Caco-2 (cell line): ENCODE measurements at regions not wholly inside any gene's neighbourhood (a gene's known extent, or its start where the extent isn't known, plus 50 kb on each side); places are given as distances from the start of the nearest gene placed in this dataset.

Experiments
- BruUV-seq: library from RNA; stranded (reverse); fragments of 400-500 nt; replicated peaks from 2 replicates; lab custom pipeline; 2021; lab: Mats Ljungman, UMichigan
- CTCF ChIA-PET: fragments of 300-600 bp; sonication (Branson Sonifier 250); formaldehyde crosslinking; loops from one replicate; lab custom pipeline; 2022; ENCODE audit warnings: antibody characterized with exemption; lab: Charles Lee
- POLR2A ChIA-PET: fragments of 300-600 bp; sonication (Branson Sonifier 250); formaldehyde crosslinking; loops from one replicate; lab custom pipeline; 2022; ENCODE audit warnings: antibody characterized with exemption; lab: Charles Lee
- DNase-seq, 2 experiments: peaks; one replicate each; pipeline versions ENCODE4 v3.0.0 to v3.0.0-alpha.2; 2020 to 2022
- H3K27me3 ChIP-seq: replicated peaks from 2 replicates; pipeline ENCODE4 v1.6.0; 2011; ENCODE audit warnings: low read length; ENCODE audit not compliant: control insufficient read depth, insufficient read depth
- H3K36me3 ChIP-seq: 2 replicates; pipeline ENCODE4 v1.5.1; 2011; ENCODE audit warnings: low read length; ENCODE audit not compliant: control insufficient read depth, insufficient read depth
- H3K4me1 ChIP-seq: fragments of 250-450 bp; sonication (Bioruptor Pico); 2 replicates; pipeline ENCODE4 v1.5.1; 2020; ENCODE audit warnings: mild to moderate bottlenecking
- H3K4me3 ChIP-seq: 2 replicates; pipeline ENCODE4 v1.5.1; 2011; ENCODE audit warnings: low read depth, mild to moderate bottlenecking, control low read depth, low read length
- H3K9me3 ChIP-seq: fragments of 250-450 bp; sonication (Bioruptor Pico); 2 replicates; pipeline ENCODE4 v1.5.1; 2020; ENCODE audit warnings: mild to moderate bottlenecking, moderate library complexity
- H3K27ac Mint-ChIP-seq: one replicate; pipeline ENCODE4 v1.8.0; 2022; ENCODE audit warnings: mixed read lengths; ENCODE audit not compliant: unreplicated experiment
- H3K27me3 Mint-ChIP-seq: one replicate; pipeline ENCODE4 v1.8.0; 2022; ENCODE audit warnings: mixed read lengths; ENCODE audit not compliant: insufficient read depth, unreplicated experiment
- H3K36me3 Mint-ChIP-seq: one replicate; pipeline ENCODE4 v1.8.0; 2022; ENCODE audit warnings: mild to moderate bottlenecking, mixed read lengths; ENCODE audit not compliant: insufficient read depth, unreplicated experiment
- H3K4me1 Mint-ChIP-seq: one replicate; pipeline ENCODE4 v1.8.0; 2022; ENCODE audit warnings: low read depth, mixed read lengths; ENCODE audit not compliant: unreplicated experiment
- H3K4me3 Mint-ChIP-seq: one replicate; pipeline ENCODE4 v1.8.0; 2022; ENCODE audit warnings: mild to moderate bottlenecking, moderate library complexity, mixed read lengths; ENCODE audit not compliant: unreplicated experiment
- H3K9me3 Mint-ChIP-seq: one replicate; pipeline ENCODE4 v1.8.0; 2022; ENCODE audit warnings: mixed read lengths; ENCODE audit not compliant: unreplicated experiment
- intact Hi-C: fragments of 100-400 bp; cut with micrococcal nuclease; formaldehyde crosslinking; loops from one replicate; pipeline ENCODE4 v1.10.0; 2022; ENCODE audit not compliant: unreplicated experiment
- TF ChIP-seq, protein P1 (sequence below), 2 experiments: fragments of 200-600 bp in 1 of 2; IDR thresholded peaks; 1 replicate in 1 of 2; 2 replicates in 1 of 2; pipeline versions ENCODE4 v1.5.1 to v1.8.0; 2011 to 2022; ENCODE audit warnings: antibody characterized with exemption in 1 of 2, control low read depth in 1 of 2, inconsistent platforms in 1 of 2, low read depth in 1 of 2, low read length in 1 of 2, mild to moderate bottlenecking in 1 of 2, moderate library complexity in 1 of 2; ENCODE audit not compliant: insufficient read depth in 1 of 2, severe bottlenecking in 1 of 2, unreplicated experiment in 1 of 2

DNA sequence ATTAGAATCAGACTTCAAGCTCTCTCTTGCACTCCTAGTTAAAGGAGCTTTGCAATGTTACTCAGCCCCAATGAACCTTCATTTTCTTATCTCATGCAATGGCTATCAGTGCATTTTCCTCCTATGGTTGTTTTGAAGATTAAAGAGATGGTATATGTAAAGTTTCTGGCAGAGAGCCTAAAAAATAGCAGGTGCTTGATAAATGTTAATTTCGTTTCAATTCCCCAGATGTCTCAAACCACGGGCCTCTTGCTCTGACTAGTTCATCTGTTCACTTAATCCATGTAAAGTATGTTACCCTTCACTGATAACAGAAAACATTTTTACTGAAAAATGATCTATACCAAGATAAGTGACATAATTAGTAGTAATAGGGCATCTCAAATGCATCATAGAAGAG is 735.4 kb upstream of the USP15 start:
- Mint-ChIP-seq H3K36me3 (no peaks in the 10 kb centered on the region), H3K4me1 (no peaks in the 10 kb centered on the region), H3K27me3 (peaks cover 12% of the 10 kb centered on the region), H3K4me3 (no peak overlapping the region), H3K27ac (no peak overlapping the region), H3K9me3 (no peaks in the 10 kb centered on the region)
- no TSS peak for BruUV-seq
- Histone ChIP-seq H3K4me3 (no peak overlapping the region), H3K27me3 (no peaks in the 10 kb centered on the region), H3K36me3 (no peaks in the 10 kb centered on the region), H3K4me1 (no peaks in the 10 kb centered on the region), H3K9me3 (no peaks in the 10 kb centered on the region)
- DNase-seq, result no peak
- CTCF ChIA-PET, result no interaction called here
- POLR2A ChIA-PET, result no interaction called here
- TF ChIP-seq, protein P1, sequence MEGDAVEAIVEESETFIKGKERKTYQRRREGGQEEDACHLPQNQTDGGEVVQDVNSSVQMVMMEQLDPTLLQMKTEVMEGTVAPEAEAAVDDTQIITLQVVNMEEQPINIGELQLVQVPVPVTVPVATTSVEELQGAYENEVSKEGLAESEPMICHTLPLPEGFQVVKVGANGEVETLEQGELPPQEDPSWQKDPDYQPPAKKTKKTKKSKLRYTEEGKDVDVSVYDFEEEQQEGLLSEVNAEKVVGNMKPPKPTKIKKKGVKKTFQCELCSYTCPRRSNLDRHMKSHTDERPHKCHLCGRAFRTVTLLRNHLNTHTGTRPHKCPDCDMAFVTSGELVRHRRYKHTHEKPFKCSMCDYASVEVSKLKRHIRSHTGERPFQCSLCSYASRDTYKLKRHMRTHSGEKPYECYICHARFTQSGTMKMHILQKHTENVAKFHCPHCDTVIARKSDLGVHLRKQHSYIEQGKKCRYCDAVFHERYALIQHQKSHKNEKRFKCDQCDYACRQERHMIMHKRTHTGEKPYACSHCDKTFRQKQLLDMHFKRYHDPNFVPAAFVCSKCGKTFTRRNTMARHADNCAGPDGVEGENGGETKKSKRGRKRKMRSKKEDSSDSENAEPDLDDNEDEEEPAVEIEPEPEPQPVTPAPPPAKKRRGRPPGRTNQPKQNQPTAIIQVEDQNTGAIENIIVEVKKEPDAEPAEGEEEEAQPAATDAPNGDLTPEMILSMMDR (IDR thresholded peaks at IDR 0.05; ENCODE audit: insufficient read depth in 1 of 2, low read depth in 1 of 2, low read length in 1 of 2, severe bottlenecking in 1 of 2, unreplicated experiment in 1 of 2), result no peak
- intact Hi-C loops, result no loop called here

DNA sequence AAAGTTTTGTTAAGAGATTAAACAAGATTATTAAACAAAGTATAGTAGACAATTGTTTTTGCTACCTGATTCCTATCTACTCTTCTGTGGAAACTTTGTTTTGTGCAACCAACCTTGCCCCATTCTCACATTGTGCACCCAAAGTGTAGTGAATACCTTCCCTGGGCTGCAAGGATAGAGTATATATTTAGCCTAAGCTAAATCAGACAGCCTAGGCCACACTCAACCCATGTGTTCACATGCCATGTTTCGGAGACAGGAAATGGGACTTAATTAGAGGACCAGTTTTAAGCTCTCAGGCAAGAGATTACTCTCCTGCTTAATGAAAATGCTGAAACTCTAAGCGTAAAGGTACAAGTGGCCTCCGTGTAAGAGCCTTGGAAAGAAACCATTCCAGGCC is 734.9 kb upstream of the USP15 start:
- Mint-ChIP-seq H3K9me3 (no peaks in the 10 kb centered on the region), H3K27me3 (peaks cover 12% of the 10 kb centered on the region), H3K4me1 (no peaks in the 10 kb centered on the region), H3K4me3 (no peak overlapping the region), H3K27ac (no peak overlapping the region), H3K36me3 (no peaks in the 10 kb centered on the region)
- POLR2A ChIA-PET, result no interaction called here
- H3K27me3 ChIP-seq, result no peaks in the 10 kb centered on the region
- no peak for DNase-seq
- no peaks in the 10 kb centered on the region for H3K9me3 ChIP-seq
- intact Hi-C loops, result no loop called here
- no TSS peak for BruUV-seq
- TF ChIP-seq, protein P1 (IDR thresholded peaks at IDR 0.05; ENCODE audit: insufficient read depth in 1 of 2, low read depth in 1 of 2, low read length in 1 of 2, severe bottlenecking in 1 of 2, unreplicated experiment in 1 of 2), result no peak
- no peaks in the 10 kb centered on the region for H3K36me3 ChIP-seq
- H3K4me3 ChIP-seq, result no peak overlapping the region
- CTCF ChIA-PET, result no interaction called here
- no peaks in the 10 kb centered on the region for H3K4me1 ChIP-seq

DNA sequence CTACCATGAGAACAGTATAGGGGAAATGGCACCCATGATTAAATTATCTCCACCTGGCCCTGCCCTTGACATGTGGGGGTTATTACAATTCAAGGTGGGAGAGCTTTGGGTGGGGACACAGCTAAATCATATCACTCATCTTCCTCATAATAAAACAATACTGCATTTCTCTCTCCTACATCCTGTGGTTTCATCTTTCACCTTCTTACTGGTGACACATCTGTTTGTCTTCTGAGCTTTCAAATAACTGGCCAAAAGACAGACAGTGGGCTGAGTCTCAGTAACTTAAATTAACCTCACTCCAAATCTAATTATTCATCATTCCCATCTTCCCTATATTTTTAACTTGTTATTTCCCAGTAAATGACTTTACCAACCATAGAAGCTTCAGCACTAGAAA is 729.7 kb upstream of the USP15 start:
- no peaks in the 10 kb centered on the region for H3K36me3 ChIP-seq
- H3K9me3 ChIP-seq, result no peaks in the 10 kb centered on the region
- H3K27me3 Mint-ChIP-seq, result peaks cover 4% of the 10 kb centered on the region
- no TSS peak for BruUV-seq
- no peak for DNase-seq
- no peaks in the 10 kb centered on the region for H3K4me1 Mint-ChIP-seq
- CTCF ChIA-PET, result no interaction called here
- no peaks in the 10 kb centered on the region for H3K9me3 Mint-ChIP-seq
- H3K27ac Mint-ChIP-seq, result no peak overlapping the region
- no peaks in the 10 kb centered on the region for H3K4me1 ChIP-seq
- H3K27me3 ChIP-seq, result no peaks in the 10 kb centered on the region
- POLR2A ChIA-PET, result no interaction called here
- no peak overlapping the region for H3K4me3 ChIP-seq
- TF ChIP-seq, protein P1 (IDR thresholded peaks at IDR 0.05; ENCODE audit: insufficient read depth in 1 of 2, low read depth in 1 of 2, low read length in 1 of 2, severe bottlenecking in 1 of 2, unreplicated experiment in 1 of 2), result no peak
- H3K36me3 Mint-ChIP-seq, result no peaks in the 10 kb centered on the region
- H3K4me3 Mint-ChIP-seq, result no peak overlapping the region
- intact Hi-C loops, result no loop called here
